Stimulated activated CD8-positive, alpha-beta memory T cell treated with anti-CD3 and anti-CD28 coated beads, Interleukin-7, amount 100 ng/mL, for 4 hours (primary cell): ENCODE measurements at regions not wholly inside any gene's neighbourhood (a gene's known extent, or its start where the extent isn't known, plus 50 kb on each side); places are given as distances from the start of the nearest gene placed in this dataset.
"Not testable (repeated sequence)": the region's sequence is repeated elsewhere in the genome, so short reads cannot be mapped to it uniquely, and the experiment has no call there.

ENCODE experiments used
- DNase-seq, 2 donors: peaks; one replicate each; pipeline ENCODE4 v3.0.0-alpha.2; 2020; ENCODE audit warnings: low read depth in 2 of 2

GRCh38 chr4:184335520-184335919 lies 117.8 kb upstream of the ENPP6 start:
- no peak for DNase-seq

- DNase-seq: not testable (repeated sequence)
Measured at GRCh38 chr4:184333446-184333845, 115.8 kb upstream of the ENPP6 start.

- DNase-seq: no peak
Measured at GRCh38 chr4:184331268-184331995, 113.8 kb upstream of the ENPP6 start.

- not testable (repeated sequence) for DNase-seq
Measured at GRCh38 chr4:184330517-184331094, 112.9 kb upstream of the ENPP6 start.

GRCh38 chr4:184329659-184330400 lies 112.2 kb upstream of the ENPP6 start:
- peak in 1 of 2 donors; percentile 12 for DNase-seq

- DNase-seq: no peak
Measured at GRCh38 chr4:184329235-184329634, 111.6 kb upstream of the ENPP6 start.

GRCh38 chr4:184328022-184328736 lies 110.5 kb upstream of the ENPP6 start:
- DNase-seq: no peak

- DNase-seq: no peak
Measured at GRCh38 chr4:184324939-184325477, 107.3 kb upstream of the ENPP6 start.

- DNase-seq: no peak
Measured at GRCh38 chr4:184322328-184323025, 104.8 kb upstream of the ENPP6 start.

GRCh38 chr4:184320631-184321030 lies 103.0 kb upstream of the ENPP6 start:
- no peak for DNase-seq

- DNase-seq: no peak
Measured at GRCh38 chr4:184318852-184319251, 101.2 kb upstream of the ENPP6 start.

- no peak for DNase-seq
Measured at GRCh38 chr4:184317234-184317918, 99.7 kb upstream of the ENPP6 start.

- DNase-seq: no peak
Measured at GRCh38 chr4:184316821-184317220, 99.1 kb upstream of the ENPP6 start.

- no peak for DNase-seq
Measured at GRCh38 chr4:184315675-184316359, 98.1 kb upstream of the ENPP6 start.

GRCh38 chr4:184313702-184314659 lies 96.3 kb upstream of the ENPP6 start:
- DNase-seq: no peak

- no peak for DNase-seq
Measured at GRCh38 chr4:184313058-184313581, 95.4 kb upstream of the ENPP6 start.

GRCh38 chr4:184312126-184312525 lies 94.5 kb upstream of the ENPP6 start:
- DNase-seq: no peak

- DNase-seq: no peak
Measured at GRCh38 chr4:184310881-184311709, 93.4 kb upstream of the ENPP6 start.
